ENCODE measurements at regions not wholly inside any gene's neighbourhood (a gene's known extent, or its start where the extent isn't known, plus 50 kb on each side); places are given as distances from the start of the nearest gene placed in this dataset.

- TF ChIP-seq CTCF (IDR thresholded peaks at IDR 0.05), result no peak
- no peak for TF ChIP-seq POLR2A (IDR thresholded peaks at IDR 0.05)
These were observed 216.7 kb upstream of the PHF14 start for GRCh38 chr7:10756981-10757380.
